MM.1S (cell line): ENCODE measurements at regions not wholly inside any gene's neighbourhood (a gene's known extent, or its start where the extent isn't known, plus 50 kb on each side); places are given as distances from the start of the nearest gene placed in this dataset.

Source experiments
- DNase-seq: peaks from one replicate; pipeline ENCODE4 v3.0.0-alpha.2; 2015
- H2AFZ ChIP-seq: fragments of 300-600 bp; sonication (generic); 2 replicates; pipeline ENCODE4 v1.6.0; 2016; ENCODE audit warnings: antibody characterized with exemption, low read length
- H3F3A ChIP-seq: fragments of 300-600 bp; sonication (generic); 2 replicates; pipeline ENCODE4 v1.6.1; 2016; ENCODE audit warnings: mild to moderate bottlenecking, antibody characterized with exemption, low read length, moderate library complexity, mixed read lengths; ENCODE audit not compliant: insufficient read depth
- H3K27ac ChIP-seq: fragments of 300-600 bp; sonication (generic); 2 replicates; pipeline ENCODE4 v1.5.1; 2016; ENCODE audit warnings: mild to moderate bottlenecking, low read length
- H3K27me3 ChIP-seq: fragments of 300-600 bp; sonication (generic); replicated peaks from 2 replicates; pipeline ENCODE4 v1.6.0; 2016; ENCODE audit warnings: low read length; ENCODE audit not compliant: insufficient read depth
- H3K36me3 ChIP-seq: fragments of 300-600 bp; sonication (generic); replicated peaks from 2 replicates; pipeline ENCODE4 v1.6.1; 2016; ENCODE audit warnings: mild to moderate bottlenecking, low read length, mixed read lengths; ENCODE audit not compliant: insufficient read depth
- H3K4me1 ChIP-seq: fragments of 300-600 bp; sonication (generic); 2 replicates; pipeline ENCODE4 v1.6.1; 2016; ENCODE audit warnings: low read length, mixed read lengths
- H3K4me2 ChIP-seq: fragments of 300-600 bp; sonication (generic); 2 replicates; pipeline ENCODE4 v1.6.0; 2016; ENCODE audit warnings: low read depth, low read length
- H3K4me3 ChIP-seq: fragments of 300-600 bp; sonication (generic); 2 replicates; pipeline ENCODE4 v1.5.1; 2016; ENCODE audit warnings: low read length, mixed read lengths
- H3K79me2 ChIP-seq: fragments of 300-600 bp; sonication (generic); 2 replicates; pipeline ENCODE4 v1.6.1; 2016; ENCODE audit warnings: mixed run types, low read length, mixed read lengths
- H3K9ac ChIP-seq: fragments of 300-600 bp; sonication (generic); 2 replicates; pipeline ENCODE4 v1.6.1; 2016; ENCODE audit warnings: low read length, mixed read lengths
- H3K9me2 ChIP-seq: fragments of 300-600 bp; sonication (generic); replicated peaks from 2 replicates; pipeline ENCODE4 v1.6.1; 2016; ENCODE audit warnings: mild to moderate bottlenecking, low read length, mixed read lengths; ENCODE audit not compliant: insufficient read depth
- H3K9me3 ChIP-seq: fragments of 300-600 bp; sonication (generic); replicated peaks from 2 replicates; pipeline ENCODE4 v1.6.1; 2016; ENCODE audit warnings: mild to moderate bottlenecking, low read length, mixed read lengths; ENCODE audit not compliant: insufficient read depth
- H4K20me1 ChIP-seq: fragments of 300-600 bp; sonication (generic); 2 replicates; pipeline ENCODE4 v1.6.1; 2016; ENCODE audit warnings: mild to moderate bottlenecking, low read length, moderate library complexity, mixed read lengths; ENCODE audit not compliant: insufficient read depth
- CTCF ChIP-seq: fragments of 300-600 bp; sonication (generic); IDR thresholded peaks from 2 replicates; pipeline ENCODE4 v1.5.1; 2016; ENCODE audit warnings: antibody characterized with exemption, low read length, mixed read lengths
- EZH2 ChIP-seq: fragments of 300-600 bp; sonication (generic); optimal IDR thresholded peaks from 2 replicates; pipeline ENCODE3; 2017; ENCODE audit warnings: low read depth, mild to moderate bottlenecking, antibody characterized with exemption, low read length, mixed read lengths
- EZH2phosphoT487 ChIP-seq: fragments of 300-600 bp; sonication (generic); IDR thresholded peaks from 2 replicates; pipeline ENCODE4 v1.6.1; 2018; ENCODE audit warnings: antibody characterized with exemption, low read length

GRCh38 chr7:128150223-128150865 lies 90.7 kb upstream of the LEP start:
- no peak overlapping the region for H3K4me2 ChIP-seq
- no peaks in the 10 kb centered on the region for H3K9me2 ChIP-seq
- H3K27ac ChIP-seq = no peak overlapping the region
- no peaks in the 10 kb centered on the region for H3K36me3 ChIP-seq
- no peak overlapping the region for H2AFZ ChIP-seq
- H3K9ac ChIP-seq = no peak overlapping the region
- no peak for TF ChIP-seq EZH2
- no peak for TF ChIP-seq CTCF
- no peak for TF ChIP-seq EZH2phosphoT487
- H3F3A ChIP-seq = no peaks in the 10 kb centered on the region
- no peaks in the 10 kb centered on the region for H3K9me3 ChIP-seq
- no peaks in the 10 kb centered on the region for H4K20me1 ChIP-seq
- no peaks in the 10 kb centered on the region for H3K79me2 ChIP-seq
- DNase-seq = no peak
- no peaks in the 10 kb centered on the region for H3K4me1 ChIP-seq
- H3K27me3 ChIP-seq = no peaks in the 10 kb centered on the region
- H3K4me3 ChIP-seq = no peak overlapping the region

- no peaks in the 10 kb centered on the region for H3K79me2 ChIP-seq
- H3K27me3 ChIP-seq = no peaks in the 10 kb centered on the region
- no peak overlapping the region for H3K4me2 ChIP-seq
- no peaks in the 10 kb centered on the region for H3K4me1 ChIP-seq
- TF ChIP-seq EZH2phosphoT487 = no peak
- TF ChIP-seq CTCF = no peak
- no peak for TF ChIP-seq EZH2
- H3F3A ChIP-seq = no peaks in the 10 kb centered on the region
- H3K9me2 ChIP-seq = no peaks in the 10 kb centered on the region
- H3K27ac ChIP-seq = no peak overlapping the region
- DNase-seq = no peak
- H3K9me3 ChIP-seq = no peaks in the 10 kb centered on the region
- no peak overlapping the region for H3K4me3 ChIP-seq
- H2AFZ ChIP-seq = no peak overlapping the region
- H3K9ac ChIP-seq = no peak overlapping the region
- H4K20me1 ChIP-seq = no peaks in the 10 kb centered on the region
- H3K36me3 ChIP-seq = no peaks in the 10 kb centered on the region
Observed at GRCh38 chr7:128151635-128152034, 89.4 kb upstream of the LEP start.

GRCh38 chr7:128152721-128153120 lies 88.4 kb upstream of the LEP start:
- H3K9me2 ChIP-seq = no peaks in the 10 kb centered on the region
- no peaks in the 10 kb centered on the region for H4K20me1 ChIP-seq
- no peaks in the 10 kb centered on the region for H3K36me3 ChIP-seq
- H3K4me3 ChIP-seq = no peak overlapping the region
- H3F3A ChIP-seq = no peaks in the 10 kb centered on the region
- no peak overlapping the region for H3K9ac ChIP-seq
- no peak overlapping the region for H3K4me2 ChIP-seq
- TF ChIP-seq CTCF (no peak), EZH2phosphoT487 (no peak), EZH2 (no peak)
- no peaks in the 10 kb centered on the region for H3K27me3 ChIP-seq
- no peaks in the 10 kb centered on the region for H3K9me3 ChIP-seq
- no peak for DNase-seq
- H3K79me2 ChIP-seq = no peaks in the 10 kb centered on the region
- H3K27ac ChIP-seq = no peak overlapping the region
- H3K4me1 ChIP-seq = no peaks in the 10 kb centered on the region
- no peak overlapping the region for H2AFZ ChIP-seq
